ENCODE measurements at regions not wholly inside any gene's neighbourhood (a gene's known extent, or its start where the extent isn't known, plus 50 kb on each side); places are given as distances from the start of the nearest gene placed in this dataset.
"Not testable (repeated sequence)": the region's sequence is repeated elsewhere in the genome, so short reads cannot be mapped to it uniquely, and the experiment has no call there.

- Mint-ChIP-seq H3K27me3 (no peaks in the 10 kb centered on the region), H3K4me3 (no peak overlapping the region), H3K36me3 (no peaks in the 10 kb centered on the region), H3K27ac (no peak overlapping the region), H3K4me1 (no peaks in the 10 kb centered on the region), H3K9me3 (peaks cover 13 to 17% of the 10 kb centered on the region in 2 donors)
- DNase-seq (no peak), ATAC-seq (replicated peaks) (no peak)
Observed at GRCh38 chr6:96420294-96420693, 101.3 kb upstream of the UFL1 start.

- DNase-seq = no peak
- Mint-ChIP-seq H3K4me3 (no peak overlapping the region), H3K27ac (no peak overlapping the region), H3K9me3 (peaks cover 9 to 19% of the 10 kb centered on the region in 2 donors), H3K4me1 (no peaks in the 10 kb centered on the region), H3K27me3 (peaks cover 0 to 6% of the 10 kb centered on the region in 2 donors), H3K36me3 (no peaks in the 10 kb centered on the region)
- ATAC-seq (replicated peaks) = no peak
Observed at GRCh38 chr6:96433950-96434349, 87.7 kb upstream of the UFL1 start.

GRCh38 chr6:96436398-96436797 is 85.2 kb upstream of the UFL1 start:
- H3K27ac Mint-ChIP-seq = no peak overlapping the region
- H3K4me1 Mint-ChIP-seq = no peaks in the 10 kb centered on the region
- no peaks in the 10 kb centered on the region for H3K36me3 Mint-ChIP-seq
- ATAC-seq (replicated peaks) (no peak), DNase-seq (no peak)
- peaks cover 0 to 6% of the 10 kb centered on the region in 2 donors for H3K27me3 Mint-ChIP-seq
- H3K4me3 Mint-ChIP-seq = no peak overlapping the region
- peaks cover 0 to 18% of the 10 kb centered on the region in 2 donors for H3K9me3 Mint-ChIP-seq

GRCh38 chr6:96437228-96437627 is 84.4 kb upstream of the UFL1 start:
- H3K27me3 Mint-ChIP-seq; H3K27ac Mint-ChIP-seq; DNase-seq; H3K4me1 Mint-ChIP-seq; H3K4me3 Mint-ChIP-seq; H3K36me3 Mint-ChIP-seq; ATAC-seq (replicated peaks): not testable (repeated sequence)
- peaks cover 0 to 16% of the 10 kb centered on the region in 2 donors for H3K9me3 Mint-ChIP-seq

GRCh38 chr6:96450082-96450769 is 71.4 kb upstream of the UFL1 start:
- H3K27me3 Mint-ChIP-seq = no peaks in the 10 kb centered on the region
- no peak overlapping the region for H3K27ac Mint-ChIP-seq
- H3K9me3 Mint-ChIP-seq = peaks cover 5% of the 10 kb centered on the region in 2 donors
- H3K4me3 Mint-ChIP-seq = no peak overlapping the region
- H3K4me1 Mint-ChIP-seq = no peaks in the 10 kb centered on the region
- DNase-seq (no peak), ATAC-seq (replicated peaks) (no peak)
- no peaks in the 10 kb centered on the region for H3K36me3 Mint-ChIP-seq

- peaks cover 2 to 4% of the 10 kb centered on the region in 2 donors for H3K9me3 Mint-ChIP-seq
- H3K27me3 Mint-ChIP-seq = no peaks in the 10 kb centered on the region
- DNase-seq = no peak
- no peak overlapping the region for H3K27ac Mint-ChIP-seq
- no peak for ATAC-seq (replicated peaks)
- no peak overlapping the region for H3K4me3 Mint-ChIP-seq
- H3K4me1 Mint-ChIP-seq = no peaks in the 10 kb centered on the region
- no peaks in the 10 kb centered on the region for H3K36me3 Mint-ChIP-seq
Observed at GRCh38 chr6:96450770-96451130, 70.9 kb upstream of the UFL1 start.

GRCh38 chr6:96458771-96459170 is 62.8 kb upstream of the UFL1 start:
- Mint-ChIP-seq H3K9me3 (no peaks in the 10 kb centered on the region), H3K4me1 (no peaks in the 10 kb centered on the region), H3K27me3 (peaks cover 0 to 6% of the 10 kb centered on the region in 2 donors), H3K36me3 (no peaks in the 10 kb centered on the region), H3K27ac (no peak overlapping the region), H3K4me3 (no peak overlapping the region)
- no peak for ATAC-seq (replicated peaks)
- DNase-seq = no peak

- DNase-seq = no peak
- Mint-ChIP-seq H3K36me3 (no peaks in the 10 kb centered on the region), H3K27ac (no peak overlapping the region), H3K4me3 (no peak overlapping the region), H3K9me3 (no peaks in the 10 kb centered on the region), H3K27me3 (peaks cover 0 to 6% of the 10 kb centered on the region in 2 donors), H3K4me1 (no peaks in the 10 kb centered on the region)
- ATAC-seq (replicated peaks) = no peak
Observed at GRCh38 chr6:96460052-96460700, 61.4 kb upstream of the UFL1 start.

GRCh38 chr6:96465321-96465903 is 56.2 kb upstream of the UFL1 start:
- Mint-ChIP-seq H3K27me3 (peaks cover 0 to 2% of the 10 kb centered on the region in 2 donors), H3K36me3 (no peaks in the 10 kb centered on the region), H3K4me1 (no peaks in the 10 kb centered on the region), H3K27ac (no peak overlapping the region), H3K9me3 (no peaks in the 10 kb centered on the region), H3K4me3 (no peak overlapping the region)
- DNase-seq = no peak
- ATAC-seq (replicated peaks) = no peak

GRCh38 chr6:96466147-96466863 is 55.3 kb upstream of the UFL1 start:
- Mint-ChIP-seq H3K9me3 (peaks cover 0 to 2% of the 10 kb centered on the region in 2 donors), H3K27ac (no peak overlapping the region), H3K36me3 (no peaks in the 10 kb centered on the region), H3K27me3 (no peaks in the 10 kb centered on the region), H3K4me1 (no peaks in the 10 kb centered on the region), H3K4me3 (no peak overlapping the region)
- DNase-seq (no peak), ATAC-seq (replicated peaks) (no peak)

- Mint-ChIP-seq H3K4me1 (no peaks in the 10 kb centered on the region), H3K27ac (no peak overlapping the region), H3K9me3 (peaks cover 0 to 7% of the 10 kb centered on the region in 2 donors), H3K27me3 (no peaks in the 10 kb centered on the region), H3K36me3 (no peaks in the 10 kb centered on the region), H3K4me3 (no peak overlapping the region)
- ATAC-seq (replicated peaks) (no peak), DNase-seq (no peak)
Observed at GRCh38 chr6:96467814-96468213, 53.8 kb upstream of the UFL1 start.

- Mint-ChIP-seq H3K36me3 (no peaks in the 10 kb centered on the region), H3K4me1 (no peaks in the 10 kb centered on the region), H3K27me3 (no peaks in the 10 kb centered on the region), H3K4me3 (no peak overlapping the region), H3K27ac (no peak overlapping the region), H3K9me3 (peaks cover 0 to 7% of the 10 kb centered on the region in 2 donors)
- DNase-seq = no peak
- no peak for ATAC-seq (replicated peaks)
Observed at GRCh38 chr6:96468281-96468680, 53.3 kb upstream of the UFL1 start.

GRCh38 chr6:96468681-96469224 is 52.9 kb upstream of the UFL1 start:
- no peak overlapping the region for H3K27ac Mint-ChIP-seq
- no peaks in the 10 kb centered on the region for H3K4me1 Mint-ChIP-seq
- H3K9me3 Mint-ChIP-seq = peaks cover 0 to 7% of the 10 kb centered on the region in 2 donors
- H3K4me3 Mint-ChIP-seq = no peak overlapping the region
- no peaks in the 10 kb centered on the region for H3K36me3 Mint-ChIP-seq
- no peak for DNase-seq
- no peaks in the 10 kb centered on the region for H3K27me3 Mint-ChIP-seq
- ATAC-seq (replicated peaks) = no peak

GRCh38 chr6:96469312-96469711 is 52.3 kb upstream of the UFL1 start:
- Mint-ChIP-seq H3K9me3 (peaks cover 0 to 9% of the 10 kb centered on the region in 2 donors), H3K27me3 (no peaks in the 10 kb centered on the region), H3K27ac (no peak overlapping the region), H3K4me1 (no peaks in the 10 kb centered on the region), H3K36me3 (no peaks in the 10 kb centered on the region), H3K4me3 (no peak overlapping the region)
- no peak for DNase-seq
- no peak for ATAC-seq (replicated peaks)
